ENCODE measurements at regions not wholly inside any gene's neighbourhood (a gene's known extent, or its start where the extent isn't known, plus 50 kb on each side); places are given as distances from the start of the nearest gene placed in this dataset.

- TF ChIP-seq, protein P1, sequence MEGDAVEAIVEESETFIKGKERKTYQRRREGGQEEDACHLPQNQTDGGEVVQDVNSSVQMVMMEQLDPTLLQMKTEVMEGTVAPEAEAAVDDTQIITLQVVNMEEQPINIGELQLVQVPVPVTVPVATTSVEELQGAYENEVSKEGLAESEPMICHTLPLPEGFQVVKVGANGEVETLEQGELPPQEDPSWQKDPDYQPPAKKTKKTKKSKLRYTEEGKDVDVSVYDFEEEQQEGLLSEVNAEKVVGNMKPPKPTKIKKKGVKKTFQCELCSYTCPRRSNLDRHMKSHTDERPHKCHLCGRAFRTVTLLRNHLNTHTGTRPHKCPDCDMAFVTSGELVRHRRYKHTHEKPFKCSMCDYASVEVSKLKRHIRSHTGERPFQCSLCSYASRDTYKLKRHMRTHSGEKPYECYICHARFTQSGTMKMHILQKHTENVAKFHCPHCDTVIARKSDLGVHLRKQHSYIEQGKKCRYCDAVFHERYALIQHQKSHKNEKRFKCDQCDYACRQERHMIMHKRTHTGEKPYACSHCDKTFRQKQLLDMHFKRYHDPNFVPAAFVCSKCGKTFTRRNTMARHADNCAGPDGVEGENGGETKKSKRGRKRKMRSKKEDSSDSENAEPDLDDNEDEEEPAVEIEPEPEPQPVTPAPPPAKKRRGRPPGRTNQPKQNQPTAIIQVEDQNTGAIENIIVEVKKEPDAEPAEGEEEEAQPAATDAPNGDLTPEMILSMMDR (IDR thresholded peaks at IDR 0.05; ENCODE audit: low read depth, low read length, poor library complexity, severe bottlenecking), result no peak
- TF ChIP-seq EZH2phosphoT487 (IDR thresholded peaks at IDR 0.05; ENCODE audit: borderline replicate concordance, low read length), result no peak
- Histone ChIP-seq H3K9me3 (ENCODE audit: control insufficient read depth, insufficient read depth, low read length) (no peaks in the 10 kb centered on the region), H3F3A (ENCODE audit: control insufficient read depth, insufficient read depth) (no peaks in the 10 kb centered on the region), H3K36me3 (ENCODE audit: control insufficient read depth, low read length) (no peaks in the 10 kb centered on the region), H3K27ac (ENCODE audit: low read depth, low read length) (no peak overlapping the region), H4K20me1 (ENCODE audit: control insufficient read depth, insufficient read depth, low read depth, low read length) (no peaks in the 10 kb centered on the region), H3K4me2 (ENCODE audit: low read length) (no peak overlapping the region), H3K79me2 (ENCODE audit: control insufficient read depth, low read length) (no peaks in the 10 kb centered on the region), H3K4me3 (ENCODE audit: low read length) (no peak overlapping the region), H3K27me3 (ENCODE audit: control insufficient read depth, low read length) (no peaks in the 10 kb centered on the region), H3K9me2 (replicated peaks; ENCODE audit: control insufficient read depth, low read length) (no peaks in the 10 kb centered on the region), H3K4me1 (ENCODE audit: control insufficient read depth, low read length) (no peaks in the 10 kb centered on the region)
Observed at GRCh38 chr3:158958873-158959272, 157.0 kb downstream of the MFSD1 start.

DNA sequence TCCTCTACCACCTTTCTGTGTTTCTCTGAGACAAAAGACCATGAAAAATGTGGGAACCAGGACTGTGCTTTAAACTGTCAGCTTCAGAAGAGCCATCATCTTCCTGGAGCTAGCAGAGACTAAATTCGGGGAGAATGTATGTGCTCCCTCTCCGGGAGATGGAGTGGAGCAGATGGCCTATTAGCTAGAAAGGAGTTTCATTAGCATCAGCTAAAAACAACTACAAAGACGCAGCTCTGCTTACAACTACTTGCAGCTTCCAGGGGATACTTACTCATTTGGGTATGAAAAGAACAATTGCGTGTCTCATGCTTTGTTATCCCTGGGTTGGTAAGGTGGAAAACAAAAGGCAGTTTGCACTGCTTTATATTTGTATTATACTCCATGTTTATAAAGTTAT lies 159.6 kb downstream of the MFSD1 start:
- H3K27me3 ChIP-seq (ENCODE audit: control insufficient read depth, low read length), result no peaks in the 10 kb centered on the region
- H3K4me1 ChIP-seq (ENCODE audit: control insufficient read depth, low read length), result no peaks in the 10 kb centered on the region
- TF ChIP-seq, protein P1 (IDR thresholded peaks at IDR 0.05; ENCODE audit: low read depth, low read length, poor library complexity, severe bottlenecking), result no peak
- TF ChIP-seq EZH2phosphoT487 (IDR thresholded peaks at IDR 0.05; ENCODE audit: borderline replicate concordance, low read length), result no peak
- H4K20me1 ChIP-seq (ENCODE audit: control insufficient read depth, insufficient read depth, low read depth, low read length), result no peaks in the 10 kb centered on the region
- H3K79me2 ChIP-seq (ENCODE audit: control insufficient read depth, low read length), result no peaks in the 10 kb centered on the region
- no peaks in the 10 kb centered on the region for H3K36me3 ChIP-seq (ENCODE audit: control insufficient read depth, low read length)
- no peak overlapping the region for H3K27ac ChIP-seq (ENCODE audit: low read depth, low read length)
- no peaks in the 10 kb centered on the region for H3K9me3 ChIP-seq (ENCODE audit: control insufficient read depth, insufficient read depth, low read length)
- no peak overlapping the region for H3K4me2 ChIP-seq (ENCODE audit: low read length)
- H3K4me3 ChIP-seq (ENCODE audit: low read length), result no peak overlapping the region
- no peaks in the 10 kb centered on the region for H3K9me2 ChIP-seq (replicated peaks; ENCODE audit: control insufficient read depth, low read length)
- H3F3A ChIP-seq (ENCODE audit: control insufficient read depth, insufficient read depth), result no peaks in the 10 kb centered on the region

DNA sequence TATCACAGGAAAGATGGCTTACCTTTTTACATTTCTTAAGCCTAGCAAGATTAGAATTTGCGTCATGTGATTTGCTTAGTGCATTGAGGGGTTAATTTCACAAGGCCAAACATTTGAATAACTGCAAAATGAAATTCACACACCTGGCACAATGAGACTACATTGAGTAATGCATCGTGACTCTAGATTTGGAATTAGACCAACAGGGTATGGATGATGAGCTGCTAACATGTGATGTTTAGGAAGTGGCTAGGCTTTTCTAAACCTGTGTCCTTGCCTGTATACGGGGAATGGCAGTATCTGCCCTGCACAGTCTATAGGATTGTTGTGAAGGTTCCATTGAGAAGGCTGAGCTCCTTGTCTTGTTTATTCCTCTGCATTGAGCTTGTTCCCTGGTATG lies 160.1 kb downstream of the MFSD1 start:
- H3K27ac ChIP-seq (ENCODE audit: low read depth, low read length), result no peak overlapping the region
- no peaks in the 10 kb centered on the region for H3K4me1 ChIP-seq (ENCODE audit: control insufficient read depth, low read length)
- no peaks in the 10 kb centered on the region for H3K9me2 ChIP-seq (replicated peaks; ENCODE audit: control insufficient read depth, low read length)
- H3K9me3 ChIP-seq (ENCODE audit: control insufficient read depth, insufficient read depth, low read length), result no peaks in the 10 kb centered on the region
- H3K4me3 ChIP-seq (ENCODE audit: low read length), result no peak overlapping the region
- no peaks in the 10 kb centered on the region for H3K79me2 ChIP-seq (ENCODE audit: control insufficient read depth, low read length)
- H3K36me3 ChIP-seq (ENCODE audit: control insufficient read depth, low read length), result no peaks in the 10 kb centered on the region
- no peaks in the 10 kb centered on the region for H4K20me1 ChIP-seq (ENCODE audit: control insufficient read depth, insufficient read depth, low read depth, low read length)
- TF ChIP-seq, protein P1 (IDR thresholded peaks at IDR 0.05; ENCODE audit: low read depth, low read length, poor library complexity, severe bottlenecking), result no peak
- TF ChIP-seq EZH2phosphoT487 (IDR thresholded peaks at IDR 0.05; ENCODE audit: borderline replicate concordance, low read length), result no peak
- no peaks in the 10 kb centered on the region for H3F3A ChIP-seq (ENCODE audit: control insufficient read depth, insufficient read depth)
- H3K27me3 ChIP-seq (ENCODE audit: control insufficient read depth, low read length), result no peaks in the 10 kb centered on the region
- H3K4me2 ChIP-seq (ENCODE audit: low read length), result no peak overlapping the region

- TF ChIP-seq, protein P1 (IDR thresholded peaks at IDR 0.05; ENCODE audit: low read depth, low read length, poor library complexity, severe bottlenecking), result no peak
- no peak for TF ChIP-seq EZH2phosphoT487 (IDR thresholded peaks at IDR 0.05; ENCODE audit: borderline replicate concordance, low read length)
- no peak overlapping the region for H3K27ac ChIP-seq (ENCODE audit: low read depth, low read length)
- H3F3A ChIP-seq (ENCODE audit: control insufficient read depth, insufficient read depth), result no peaks in the 10 kb centered on the region
Observed at GRCh38 chr3:158970006-158970405, 168.2 kb downstream of the MFSD1 start.

More at GRCh38 chr3:158970006-158970405, 168.2 kb downstream of the MFSD1 start:
- Histone ChIP-seq H3K4me2 (ENCODE audit: low read length) (no peak overlapping the region), H3K36me3 (ENCODE audit: control insufficient read depth, low read length) (no peaks in the 10 kb centered on the region), H3K9me3 (ENCODE audit: control insufficient read depth, insufficient read depth, low read length) (no peaks in the 10 kb centered on the region), H3K9me2 (replicated peaks; ENCODE audit: control insufficient read depth, low read length) (no peaks in the 10 kb centered on the region), H4K20me1 (ENCODE audit: control insufficient read depth, insufficient read depth, low read depth, low read length) (no peaks in the 10 kb centered on the region), H3K27me3 (ENCODE audit: control insufficient read depth, low read length) (no peaks in the 10 kb centered on the region), H3K4me1 (ENCODE audit: control insufficient read depth, low read length) (no peaks in the 10 kb centered on the region), H3K4me3 (ENCODE audit: low read length) (no peak overlapping the region), H3K79me2 (ENCODE audit: control insufficient read depth, low read length) (no peaks in the 10 kb centered on the region)

All from DOHH2 (cell line).